GM12878 (cell line): ENCODE measurements at regions not wholly inside any gene's neighbourhood (a gene's known extent, or its start where the extent isn't known, plus 50 kb on each side); places are given as distances from the start of the nearest gene placed in this dataset.

Experiments
- BHLHE40 ChIP-seq, 2 experiments: fragments of 450-650 bp in 1 of 2; IDR thresholded peaks; 2 replicates each; pipeline ENCODE4 v1.6.1; 2011 to 2017; ENCODE audit warnings: low read depth in 2 of 2, borderline replicate concordance in 1 of 2, improper control_type of control experiment in 1 of 2, low read length in 1 of 2, mild to moderate bottlenecking in 1 of 2
- IRF4 ChIP-seq: IDR thresholded peaks from 2 replicates; pipeline ENCODE4 v1.6.1; 2011; ENCODE audit warnings: low read depth, low read length
- TAF1 ChIP-seq: IDR thresholded peaks from 2 replicates; pipeline ENCODE4 v1.6.1; 2011; ENCODE audit warnings: mild to moderate bottlenecking, low read depth, low read length, borderline replicate concordance
- TARDBP ChIP-seq: IDR thresholded peaks from 2 replicates; pipeline ENCODE4 v1.6.1; 2016; ENCODE audit warnings: borderline replicate concordance
- TF ChIP-seq, protein P1 (sequence below): IDR thresholded peaks from 2 replicates; pipeline ENCODE4 v1.6.1; 2012; ENCODE audit warnings: low read depth, low read length, improper control_type of control experiment
- TF ChIP-seq, protein P2 (sequence below), 3 experiments: IDR thresholded peaks in 2 of 3; conservative IDR thresholded peaks in 1 of 3; 2 replicates each; pipeline ENCODE4 v1.5.1; 2011; ENCODE audit warnings: low read depth in 3 of 3, low read length in 3 of 3, mild to moderate bottlenecking in 3 of 3, control low read depth in 2 of 3, moderate library complexity in 2 of 3, inconsistent platforms in 1 of 3, mixed read lengths in 1 of 3; ENCODE audit not compliant: control insufficient read depth in 2 of 3, insufficient read depth in 1 of 3; ENCODE audit errors: extremely low read depth in 1 of 3

DNA sequence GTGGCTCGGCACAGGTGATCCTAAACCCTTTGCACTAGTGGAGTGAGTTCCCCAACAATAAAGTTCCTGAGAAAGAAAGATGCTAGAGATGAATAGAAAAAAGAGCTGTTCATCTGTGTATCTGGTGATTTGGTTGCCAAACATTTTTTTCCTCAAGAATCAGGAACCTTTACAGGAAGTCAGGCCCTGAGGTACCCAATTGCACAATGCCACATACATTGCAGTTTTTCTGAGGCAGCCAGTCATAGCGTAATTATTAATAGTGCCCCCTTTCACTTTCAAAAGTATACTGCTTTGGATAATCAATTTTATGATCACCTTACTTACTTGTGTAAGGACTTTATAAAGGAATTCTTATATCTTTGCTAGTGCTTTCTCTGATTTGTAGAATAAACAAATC lies 346.3 kb upstream of the POU3F1 start:
- TF ChIP-seq, protein P1, sequence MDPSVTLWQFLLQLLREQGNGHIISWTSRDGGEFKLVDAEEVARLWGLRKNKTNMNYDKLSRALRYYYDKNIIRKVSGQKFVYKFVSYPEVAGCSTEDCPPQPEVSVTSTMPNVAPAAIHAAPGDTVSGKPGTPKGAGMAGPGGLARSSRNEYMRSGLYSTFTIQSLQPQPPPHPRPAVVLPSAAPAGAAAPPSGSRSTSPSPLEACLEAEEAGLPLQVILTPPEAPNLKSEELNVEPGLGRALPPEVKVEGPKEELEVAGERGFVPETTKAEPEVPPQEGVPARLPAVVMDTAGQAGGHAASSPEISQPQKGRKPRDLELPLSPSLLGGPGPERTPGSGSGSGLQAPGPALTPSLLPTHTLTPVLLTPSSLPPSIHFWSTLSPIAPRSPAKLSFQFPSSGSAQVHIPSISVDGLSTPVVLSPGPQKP, result no peak
- TF ChIP-seq IRF4, result no peak
- TF ChIP-seq, protein P2, sequence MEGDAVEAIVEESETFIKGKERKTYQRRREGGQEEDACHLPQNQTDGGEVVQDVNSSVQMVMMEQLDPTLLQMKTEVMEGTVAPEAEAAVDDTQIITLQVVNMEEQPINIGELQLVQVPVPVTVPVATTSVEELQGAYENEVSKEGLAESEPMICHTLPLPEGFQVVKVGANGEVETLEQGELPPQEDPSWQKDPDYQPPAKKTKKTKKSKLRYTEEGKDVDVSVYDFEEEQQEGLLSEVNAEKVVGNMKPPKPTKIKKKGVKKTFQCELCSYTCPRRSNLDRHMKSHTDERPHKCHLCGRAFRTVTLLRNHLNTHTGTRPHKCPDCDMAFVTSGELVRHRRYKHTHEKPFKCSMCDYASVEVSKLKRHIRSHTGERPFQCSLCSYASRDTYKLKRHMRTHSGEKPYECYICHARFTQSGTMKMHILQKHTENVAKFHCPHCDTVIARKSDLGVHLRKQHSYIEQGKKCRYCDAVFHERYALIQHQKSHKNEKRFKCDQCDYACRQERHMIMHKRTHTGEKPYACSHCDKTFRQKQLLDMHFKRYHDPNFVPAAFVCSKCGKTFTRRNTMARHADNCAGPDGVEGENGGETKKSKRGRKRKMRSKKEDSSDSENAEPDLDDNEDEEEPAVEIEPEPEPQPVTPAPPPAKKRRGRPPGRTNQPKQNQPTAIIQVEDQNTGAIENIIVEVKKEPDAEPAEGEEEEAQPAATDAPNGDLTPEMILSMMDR (IDR thresholded peaks at IDR 0.05 in 2 of 3, conservative IDR thresholded peaks at IDR 0.05 in 1 of 3; ENCODE audit: control insufficient read depth in 2 of 3, extremely low read depth in 1 of 3, insufficient read depth in 1 of 3, low read depth in 3 of 3, low read length in 3 of 3), result no peak
- no peak for TF ChIP-seq TAF1
- TF ChIP-seq BHLHE40 (IDR thresholded peaks at IDR 0.05; ENCODE audit: borderline replicate concordance in 1 of 2, low read depth in 2 of 2, low read length in 1 of 2), result no peak
- no peak for TF ChIP-seq TARDBP
